ACHN (cell line): ENCODE measurements at regions not wholly inside any gene's neighbourhood (a gene's known extent, or its start where the extent isn't known, plus 50 kb on each side); places are given as distances from the start of the nearest gene placed in this dataset.

Experiments used
- DNase-seq: peaks from one replicate; pipeline ENCODE4 v3.0.0-alpha.2; 2015
- in situ Hi-C: cut with HindIII; loops from 2 replicates; pipeline ENCODE4 v1.10.0; 2017; ENCODE audit warnings: low sequenced_read_pairs, low pct_ligation_motif_present, low pct_unique_long_range_greater_than_20kb

DNA sequence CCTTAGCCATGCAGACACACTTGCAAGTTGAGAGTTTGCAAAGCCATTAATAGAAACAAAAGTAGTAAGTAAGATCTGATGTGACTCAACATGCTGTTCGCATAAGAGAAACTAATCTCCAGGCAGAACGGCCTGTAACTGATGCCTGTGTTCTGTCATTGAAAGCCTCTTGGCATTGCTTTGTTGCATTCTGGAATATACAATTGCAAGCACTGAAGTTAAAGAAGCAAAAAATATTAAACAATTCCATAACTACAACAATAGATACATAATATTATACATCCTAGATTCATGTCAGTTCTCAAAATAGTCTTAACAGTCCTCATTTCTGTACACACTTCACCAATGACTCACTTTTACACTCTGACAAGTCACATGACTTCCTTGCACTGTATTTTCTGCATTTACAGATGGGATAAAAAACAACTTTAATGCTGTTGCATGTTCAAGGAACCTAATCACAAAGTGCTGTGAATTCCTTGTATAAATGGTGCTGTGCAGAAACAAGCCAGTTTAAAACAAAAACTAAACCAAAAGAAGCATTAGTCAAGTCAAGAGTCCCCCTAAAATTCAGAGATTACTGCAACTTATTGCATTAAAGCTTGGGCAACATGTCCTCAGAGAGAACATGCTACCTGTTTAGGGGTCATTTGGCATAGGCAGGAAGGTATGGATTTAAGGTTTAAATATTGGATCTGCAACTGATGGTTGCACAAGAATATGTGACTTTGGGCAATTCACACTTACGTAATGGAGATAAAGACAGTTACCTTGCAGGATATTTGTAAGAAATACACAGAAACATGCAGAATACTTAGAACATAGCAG lies 79.5 kb upstream of the SERP2 start:
- in situ Hi-C loops, result no loop called here
- no peak for DNase-seq

- DNase-seq, result no peak
- in situ Hi-C loops, result no loop called here
Measured at GRCh38 chr13:44294876-44295275, 78.7 kb upstream of the SERP2 start.

DNA sequence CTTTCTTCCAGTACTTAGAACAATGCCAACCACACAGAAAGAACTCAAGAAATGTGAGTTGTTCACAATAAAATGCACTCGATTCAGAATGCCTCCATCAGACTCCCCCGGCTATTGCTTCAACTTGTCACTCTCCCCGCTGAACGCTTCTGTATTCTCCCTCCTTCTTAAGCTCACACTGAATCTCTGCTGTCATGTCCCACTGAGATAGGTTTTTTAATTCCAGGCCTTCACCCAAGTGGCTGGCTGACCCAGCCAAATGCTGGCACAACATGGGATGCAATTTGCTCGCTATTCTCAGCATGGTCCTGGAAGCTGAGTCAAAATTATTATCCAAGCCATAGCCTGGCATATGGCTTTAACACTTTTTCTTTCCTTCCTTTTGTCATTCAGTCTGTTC lies 76.8 kb upstream of the SERP2 start:
- DNase-seq, result no peak
- in situ Hi-C loops, result no loop called here

GRCh38 chr13:44298314-44298713 lies 75.3 kb upstream of the SERP2 start:
- in situ Hi-C loops, result no loop called here
- no peak for DNase-seq

- DNase-seq, result no peak
- in situ Hi-C loops, result no loop called here
Measured at GRCh38 chr13:44299152-44299943, 74.3 kb upstream of the SERP2 start.

- peak; percentile 23 for DNase-seq
- in situ Hi-C loops, result no loop called here
Measured at GRCh38 chr13:44300895-44301638, 72.6 kb upstream of the SERP2 start.

DNA sequence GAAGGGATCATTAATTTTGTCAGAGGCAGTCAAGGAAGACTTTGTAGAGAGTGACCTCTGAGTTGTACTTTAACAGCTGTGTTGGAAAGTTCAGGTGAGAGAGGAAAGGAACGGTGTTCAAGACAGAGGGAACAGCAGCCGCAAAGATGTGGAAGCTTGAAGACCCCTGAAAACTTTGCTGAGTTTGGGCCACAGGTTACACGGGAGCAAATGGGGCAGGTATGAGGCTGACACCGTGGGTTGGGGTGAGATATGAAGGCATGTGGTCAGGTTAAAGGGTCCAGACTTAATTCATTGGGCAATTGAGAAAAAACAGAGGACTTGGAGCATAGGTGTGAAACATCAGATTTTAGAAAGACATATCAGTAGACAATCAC lies 72.0 kb upstream of the SERP2 start:
- in situ Hi-C loops, result no loop called here
- DNase-seq, result no peak

- in situ Hi-C loops, result no loop called here
- no peak for DNase-seq
Measured at GRCh38 chr13:44302233-44302632, 71.4 kb upstream of the SERP2 start.

- in situ Hi-C loops, result no loop called here
- DNase-seq, result no peak
Measured at GRCh38 chr13:44302940-44303575, 70.6 kb upstream of the SERP2 start.

GRCh38 chr13:44303681-44304432 lies 69.8 kb upstream of the SERP2 start:
- DNase-seq, result no peak

DNA sequence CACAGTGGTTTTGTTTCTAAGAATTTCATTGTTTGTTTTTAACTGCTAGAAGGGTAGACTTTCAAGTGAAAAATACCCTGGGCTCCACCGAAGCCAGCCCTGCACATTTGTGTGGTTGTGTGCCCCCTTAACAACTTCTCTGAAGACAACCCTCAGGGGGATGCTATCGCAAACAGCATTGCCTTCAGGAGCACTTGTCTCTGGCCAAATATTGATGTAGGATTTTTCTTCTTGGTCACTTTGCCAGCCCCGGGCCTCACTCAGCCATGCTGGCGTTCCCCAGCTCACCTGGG lies 69.2 kb upstream of the SERP2 start:
- in situ Hi-C loops, result no loop called here
- no peak for DNase-seq

More at GRCh38 chr13:44303681-44304432, 69.8 kb upstream of the SERP2 start:
- in situ Hi-C loops, result no loop called here

DNA sequence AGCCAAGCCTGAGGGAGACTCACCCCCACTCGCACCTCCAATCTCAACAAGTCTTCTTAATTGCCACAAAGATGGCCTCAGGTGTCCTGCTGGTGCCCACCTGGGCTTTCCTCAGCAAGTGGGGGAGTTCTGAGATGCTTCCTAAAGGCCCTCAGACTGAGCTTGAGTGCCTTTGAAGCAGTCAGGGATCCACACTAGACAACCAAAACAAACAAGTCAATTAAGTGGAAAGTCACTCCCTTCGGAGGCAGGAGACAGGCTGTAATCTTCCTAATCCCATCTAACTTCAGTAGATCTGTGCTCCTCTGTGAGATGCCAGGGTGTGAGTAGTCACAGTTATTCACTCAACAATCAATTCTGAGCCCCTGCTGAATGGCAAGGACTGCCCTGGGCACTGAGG lies 68.3 kb upstream of the SERP2 start:
- no peak for DNase-seq
- in situ Hi-C loops, result no loop called here

GRCh38 chr13:44305917-44306370 lies 67.7 kb upstream of the SERP2 start:
- in situ Hi-C loops, result no loop called here
- no peak for DNase-seq

DNA sequence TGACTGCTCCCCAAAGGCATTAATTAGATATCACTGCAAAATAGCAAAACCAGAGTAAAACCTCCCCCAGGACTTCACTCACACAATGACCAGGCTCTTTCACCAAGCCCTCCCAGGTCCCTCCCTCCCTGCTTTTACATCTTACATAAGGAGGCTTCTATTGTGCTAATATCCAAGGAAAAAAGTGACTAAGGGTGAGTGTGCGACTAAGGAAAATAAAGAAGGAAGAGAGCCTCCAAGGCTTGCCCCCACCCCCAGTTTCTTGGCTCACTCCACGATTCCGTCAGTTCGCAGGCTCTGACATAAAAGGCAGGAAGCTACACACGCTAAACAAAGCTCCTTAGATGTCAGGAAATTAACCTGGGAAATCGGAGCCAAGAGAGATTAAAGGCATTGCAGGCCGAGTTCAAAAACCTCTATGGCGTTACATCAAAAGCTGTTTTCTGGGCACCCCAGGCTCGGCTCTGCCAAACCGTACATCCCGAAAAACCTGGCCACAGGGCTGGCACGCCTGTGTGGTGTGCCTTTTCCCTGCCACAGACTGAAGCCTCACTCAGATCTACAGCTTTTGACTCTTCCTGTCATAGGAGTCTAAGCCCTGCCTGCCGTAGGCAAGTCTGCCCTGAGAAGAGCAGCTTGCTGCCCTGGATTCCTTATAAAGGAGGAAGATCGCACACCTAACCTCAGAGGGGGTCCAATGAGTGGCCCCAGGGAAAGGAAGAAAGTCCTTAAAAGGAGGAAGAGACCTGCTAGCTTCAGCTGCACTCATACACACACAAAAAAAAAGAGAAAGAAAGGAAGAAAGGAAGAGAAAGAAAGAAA lies 67.0 kb upstream of the SERP2 start:
- peak; percentile 32 for DNase-seq
- in situ Hi-C loops, result no loop called here

DNA sequence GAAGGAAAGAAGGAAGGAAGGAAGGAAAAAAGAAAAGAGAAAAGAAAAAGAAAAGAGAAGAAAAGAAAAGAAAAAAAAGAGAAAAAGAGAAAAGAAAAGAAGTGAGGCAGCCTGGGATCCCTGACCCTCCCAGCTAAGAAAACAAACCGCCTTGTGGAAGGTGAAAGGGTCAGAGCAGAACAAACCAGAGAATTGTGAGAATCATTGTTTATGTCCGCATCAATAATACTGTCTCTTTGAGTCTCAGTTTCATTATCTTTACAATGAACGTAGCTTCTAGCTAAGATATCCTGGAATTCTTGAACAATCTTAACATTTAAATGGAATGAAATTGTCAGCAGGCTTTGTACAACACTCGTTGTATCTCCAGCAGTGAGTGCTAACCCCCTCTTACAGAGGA lies 66.4 kb upstream of the SERP2 start:
- in situ Hi-C loops, result no loop called here
- no peak for DNase-seq

- no peak for DNase-seq
- in situ Hi-C loops, result no loop called here
Measured at GRCh38 chr13:44307844-44308243, 65.8 kb upstream of the SERP2 start.

GRCh38 chr13:44308352-44308751 lies 65.3 kb upstream of the SERP2 start:
- in situ Hi-C loops, result no loop called here
- no peak for DNase-seq
